ENCODE measurements at regions not wholly inside any gene's neighbourhood (a gene's known extent, or its start where the extent isn't known, plus 50 kb on each side); places are given as distances from the start of the nearest gene placed in this dataset.

DNA sequence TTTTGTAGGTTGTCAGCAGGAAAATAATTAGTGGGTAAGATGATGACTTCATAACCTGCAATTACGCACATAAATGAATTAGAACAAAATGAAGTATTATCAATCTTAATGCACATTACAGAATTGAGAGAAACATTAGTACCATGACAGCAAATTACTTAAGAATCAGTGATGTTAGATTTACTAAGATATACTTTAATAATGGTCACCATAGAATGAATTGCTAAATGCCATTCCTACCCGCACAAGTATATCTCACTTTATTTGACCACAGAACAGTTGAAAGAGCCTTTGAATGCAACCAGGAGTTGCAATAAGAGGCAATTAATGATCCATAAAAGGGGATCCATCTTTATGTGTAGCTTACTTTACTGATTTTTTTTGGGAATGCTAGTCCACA, 816.4 kb upstream of the AGA start:
- Histone ChIP-seq H3K36me3 (no peaks in the 10 kb centered on the region), H3K9me3 (peaks cover 0 to 13% (median 0%) of the 10 kb centered on the region in 11 donors), H3K27me3 (no peaks in the 10 kb centered on the region), H3K4me3 (no peak overlapping the region), H3K4me1 (no peaks in the 10 kb centered on the region), H3K27ac (no peak overlapping the region)
- TF ChIP-seq, protein P1, sequence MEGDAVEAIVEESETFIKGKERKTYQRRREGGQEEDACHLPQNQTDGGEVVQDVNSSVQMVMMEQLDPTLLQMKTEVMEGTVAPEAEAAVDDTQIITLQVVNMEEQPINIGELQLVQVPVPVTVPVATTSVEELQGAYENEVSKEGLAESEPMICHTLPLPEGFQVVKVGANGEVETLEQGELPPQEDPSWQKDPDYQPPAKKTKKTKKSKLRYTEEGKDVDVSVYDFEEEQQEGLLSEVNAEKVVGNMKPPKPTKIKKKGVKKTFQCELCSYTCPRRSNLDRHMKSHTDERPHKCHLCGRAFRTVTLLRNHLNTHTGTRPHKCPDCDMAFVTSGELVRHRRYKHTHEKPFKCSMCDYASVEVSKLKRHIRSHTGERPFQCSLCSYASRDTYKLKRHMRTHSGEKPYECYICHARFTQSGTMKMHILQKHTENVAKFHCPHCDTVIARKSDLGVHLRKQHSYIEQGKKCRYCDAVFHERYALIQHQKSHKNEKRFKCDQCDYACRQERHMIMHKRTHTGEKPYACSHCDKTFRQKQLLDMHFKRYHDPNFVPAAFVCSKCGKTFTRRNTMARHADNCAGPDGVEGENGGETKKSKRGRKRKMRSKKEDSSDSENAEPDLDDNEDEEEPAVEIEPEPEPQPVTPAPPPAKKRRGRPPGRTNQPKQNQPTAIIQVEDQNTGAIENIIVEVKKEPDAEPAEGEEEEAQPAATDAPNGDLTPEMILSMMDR (IDR thresholded peaks at IDR 0.05): no peak
- ATAC-seq (no peak), DNase-seq (no peak)
- intact Hi-C loops (cut with DNase I): no loop called here
- 90 to 96% methylated on average over 2 of the region's 2 CpGs for WGBS, 2 donors

DNA sequence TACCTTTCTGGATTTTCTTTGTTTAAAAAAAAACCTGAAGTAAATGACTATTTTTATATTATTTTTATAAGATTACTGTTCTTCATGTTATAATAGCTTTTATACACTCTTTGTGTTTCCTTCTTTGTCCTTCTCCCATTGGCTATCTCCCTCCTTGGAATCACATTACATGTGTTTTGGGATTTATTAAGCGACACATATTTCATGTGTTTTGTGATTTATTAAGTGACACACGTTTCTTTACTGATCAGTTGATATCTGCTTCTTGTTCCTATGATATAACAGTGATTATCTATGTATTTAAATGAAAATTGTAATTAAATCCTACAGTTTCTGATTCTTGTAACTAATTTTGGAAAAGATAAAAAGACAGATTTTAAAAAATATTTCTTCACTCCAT, 817.3 kb upstream of the AGA start:
- H3K4me1 ChIP-seq: no peaks in the 10 kb centered on the region
- peaks cover 0 to 7% (median 0%) of the 10 kb centered on the region in 11 donors for H3K9me3 ChIP-seq
- intact Hi-C loops (cut with DNase I): no loop called here
- ATAC-seq (no peak), DNase-seq (no peak)
- no peaks in the 10 kb centered on the region for H3K36me3 ChIP-seq
- TF ChIP-seq, protein P1 (IDR thresholded peaks at IDR 0.05): no peak
- no peak overlapping the region for H3K4me3 ChIP-seq
- no peak overlapping the region for H3K27ac ChIP-seq
- 66 to 67% methylated on average over 2 of the region's 2 CpGs for WGBS, 2 donors
- no peaks in the 10 kb centered on the region for H3K27me3 ChIP-seq

DNA sequence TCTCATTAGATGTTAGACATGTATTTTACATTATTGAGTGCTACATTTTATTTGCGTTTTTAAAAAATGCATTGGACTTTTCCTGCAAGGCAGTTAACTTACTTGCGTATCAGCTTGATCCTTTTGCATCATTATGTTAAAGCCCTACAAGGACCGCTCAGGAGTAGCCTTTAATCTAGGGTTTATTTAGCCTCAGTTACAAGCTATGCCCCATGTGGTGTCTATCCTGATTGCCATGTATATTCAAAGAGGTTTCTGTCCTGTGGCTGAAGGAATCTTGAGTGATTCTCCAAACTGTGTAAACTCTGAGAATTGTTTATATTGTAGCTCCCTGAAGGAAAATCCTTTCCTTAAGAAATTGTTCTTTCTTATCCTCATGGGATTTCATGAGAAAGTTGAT, 821.8 kb upstream of the AGA start:
- DNase-seq (no peak), ATAC-seq (no peak)
- H3K9me3 ChIP-seq: peaks cover 0 to 9% (median 0%) of the 10 kb centered on the region in 11 donors
- WGBS, 2 donors: 83 to 89% methylated on average over 3 of the region's 3 CpGs
- no peaks in the 10 kb centered on the region for H3K27me3 ChIP-seq
- no peaks in the 10 kb centered on the region for H3K36me3 ChIP-seq
- no peaks in the 10 kb centered on the region for H3K4me1 ChIP-seq
- TF ChIP-seq, protein P1 (IDR thresholded peaks at IDR 0.05): no peak
- no peak overlapping the region for H3K27ac ChIP-seq
- H3K4me3 ChIP-seq: no peak overlapping the region
- intact Hi-C loops (cut with DNase I): no loop called here

DNA sequence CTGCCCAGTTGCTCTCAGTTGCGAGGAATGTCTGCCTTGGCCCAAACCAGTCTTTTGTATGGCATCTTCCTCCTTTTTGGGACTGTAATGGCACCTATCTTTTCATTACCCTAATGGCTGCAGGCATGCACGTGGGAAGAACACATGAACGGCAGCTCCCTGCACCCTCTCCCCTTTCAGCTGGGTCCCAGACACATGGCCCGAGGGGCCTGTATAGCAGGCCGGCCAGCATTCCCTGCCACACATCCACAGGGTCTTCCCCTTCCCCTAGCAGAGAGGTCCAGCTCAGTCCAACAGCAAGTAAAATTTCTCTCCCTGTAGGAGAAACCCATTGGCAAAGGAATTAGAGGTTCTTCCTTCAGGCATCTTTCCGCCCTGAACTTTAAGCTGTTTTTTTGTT, 829.1 kb upstream of the AGA start:
- Histone ChIP-seq H3K27ac (no peak overlapping the region), H3K27me3 (no peaks in the 10 kb centered on the region), H3K9me3 (peaks cover 0 to 5% (median 0%) of the 10 kb centered on the region in 11 donors), H3K4me3 (no peak overlapping the region), H3K36me3 (no peaks in the 10 kb centered on the region), H3K4me1 (no peaks in the 10 kb centered on the region)
- intact Hi-C loops (cut with DNase I): no loop called here
- no peak for ATAC-seq
- 83 to 90% methylated on average over 6 of the region's 6 CpGs for WGBS, 2 donors
- TF ChIP-seq, protein P1 (IDR thresholded peaks at IDR 0.05): no peak
- no peak for DNase-seq
